ENCODE measurements at regions not wholly inside any gene's neighbourhood (a gene's known extent, or its start where the extent isn't known, plus 50 kb on each side); places are given as distances from the start of the nearest gene placed in this dataset.

DNA sequence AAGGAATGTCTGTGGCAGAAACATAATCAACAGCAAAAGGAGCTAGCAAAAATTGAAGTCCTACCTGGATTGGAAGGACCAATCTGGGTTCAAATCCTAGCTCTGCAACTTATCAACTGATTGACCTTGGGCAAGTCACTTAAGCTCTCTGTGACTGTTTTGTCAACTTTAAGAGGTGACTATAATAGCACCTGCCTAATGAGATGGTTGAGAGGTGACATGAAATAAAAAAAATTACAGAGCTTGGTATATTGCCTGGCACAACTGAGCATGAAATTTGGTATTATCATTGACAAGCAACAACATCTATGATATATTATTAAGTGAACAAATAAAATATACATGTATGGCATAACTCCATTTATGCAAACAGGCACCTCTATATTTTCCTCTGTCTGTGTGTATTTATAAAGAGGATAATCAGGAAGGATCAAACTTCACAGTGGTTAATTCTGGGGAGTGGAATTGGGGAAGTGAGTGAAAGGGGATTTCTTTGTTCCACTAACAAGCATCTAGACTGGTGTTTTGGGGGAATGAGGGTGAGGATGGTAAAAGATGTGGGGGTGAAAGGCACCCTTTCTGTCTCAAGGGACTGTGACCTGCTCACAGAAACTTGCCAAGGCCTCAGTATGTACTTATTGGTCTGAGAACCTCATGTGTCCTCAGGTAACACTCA, 132.8 kb upstream of the SERTAD2 start:
- peaks cover 0 to 7% (median 0%) of the 10 kb centered on the region in 3 donors for H3K4me1 ChIP-seq
- intact Hi-C loops (cut with DNase I), result no loop called here
- no peak for FAIRE-seq

DNA sequence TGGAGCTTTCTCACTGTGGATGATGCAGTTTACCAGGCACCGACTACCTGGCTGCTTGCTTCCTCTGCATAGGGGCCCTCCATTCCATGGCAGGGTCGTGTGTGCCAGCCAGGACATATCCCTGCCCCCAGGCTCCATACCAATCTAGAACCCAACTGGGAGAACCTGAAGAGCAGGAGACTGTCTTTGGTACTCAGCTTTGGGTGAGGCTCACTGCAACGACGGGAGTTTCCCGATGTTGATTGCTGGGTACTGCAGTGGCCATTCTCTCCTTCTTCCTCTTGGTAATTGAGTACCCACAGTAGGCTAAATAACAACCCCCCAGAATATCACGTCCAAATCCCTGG, 133.3 kb upstream of the SERTAD2 start:
- FAIRE-seq, result no peak
- H3K4me1 ChIP-seq, result peaks cover 0 to 7% (median 0%) of the 10 kb centered on the region in 3 donors
- TF ChIP-seq, protein P1, sequence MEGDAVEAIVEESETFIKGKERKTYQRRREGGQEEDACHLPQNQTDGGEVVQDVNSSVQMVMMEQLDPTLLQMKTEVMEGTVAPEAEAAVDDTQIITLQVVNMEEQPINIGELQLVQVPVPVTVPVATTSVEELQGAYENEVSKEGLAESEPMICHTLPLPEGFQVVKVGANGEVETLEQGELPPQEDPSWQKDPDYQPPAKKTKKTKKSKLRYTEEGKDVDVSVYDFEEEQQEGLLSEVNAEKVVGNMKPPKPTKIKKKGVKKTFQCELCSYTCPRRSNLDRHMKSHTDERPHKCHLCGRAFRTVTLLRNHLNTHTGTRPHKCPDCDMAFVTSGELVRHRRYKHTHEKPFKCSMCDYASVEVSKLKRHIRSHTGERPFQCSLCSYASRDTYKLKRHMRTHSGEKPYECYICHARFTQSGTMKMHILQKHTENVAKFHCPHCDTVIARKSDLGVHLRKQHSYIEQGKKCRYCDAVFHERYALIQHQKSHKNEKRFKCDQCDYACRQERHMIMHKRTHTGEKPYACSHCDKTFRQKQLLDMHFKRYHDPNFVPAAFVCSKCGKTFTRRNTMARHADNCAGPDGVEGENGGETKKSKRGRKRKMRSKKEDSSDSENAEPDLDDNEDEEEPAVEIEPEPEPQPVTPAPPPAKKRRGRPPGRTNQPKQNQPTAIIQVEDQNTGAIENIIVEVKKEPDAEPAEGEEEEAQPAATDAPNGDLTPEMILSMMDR (IDR thresholded peaks at IDR 0.05), result no peak

More for the DNA sequence above, 132.8 kb upstream of the SERTAD2 start:
- no peaks in the 10 kb centered on the region for H3K9me3 ChIP-seq
- TF ChIP-seq, protein P1 (IDR thresholded peaks at IDR 0.05), result no peak
- no peak overlapping the region for H3K4me3 ChIP-seq
- no peak overlapping the region for H3K27ac ChIP-seq
- no peaks in the 10 kb centered on the region for H3K36me3 ChIP-seq
- H3K27me3 ChIP-seq, result no peaks in the 10 kb centered on the region
- no peak for DNase-seq
- ATAC-seq, result no peak

DNA sequence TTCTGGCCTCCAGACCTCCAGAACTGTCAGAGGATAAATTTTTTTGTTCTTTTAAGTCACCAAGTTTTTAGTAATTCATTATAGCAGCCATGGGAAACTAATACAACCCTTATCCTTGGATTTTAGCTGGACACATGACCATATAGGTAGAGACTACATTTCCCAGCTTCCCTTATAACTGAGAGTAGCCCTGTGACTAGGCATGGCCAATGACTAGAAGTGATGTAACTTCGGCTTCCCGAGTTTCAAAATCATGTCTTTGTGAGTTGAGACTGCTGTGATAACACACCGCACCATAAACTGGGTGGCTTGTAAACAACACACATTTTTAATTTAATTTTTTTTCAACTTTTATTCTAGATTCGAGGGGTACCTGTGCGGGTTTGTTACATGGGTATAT, 134.0 kb upstream of the SERTAD2 start:
- H3K36me3 ChIP-seq, result no peaks in the 10 kb centered on the region
- peak in 1 of 4 donors; percentile 27 for ATAC-seq
- FAIRE-seq, result no peak
- 74 to 83% methylated on average over 5 of the region's 5 CpGs for WGBS, 2 donors
- no peaks in the 10 kb centered on the region for H3K27me3 ChIP-seq
- peaks cover 0 to 7% (median 0%) of the 10 kb centered on the region in 3 donors for H3K4me1 ChIP-seq
- no peak for DNase-seq
- no peak overlapping the region for H3K27ac ChIP-seq
- TF ChIP-seq, protein P1 (IDR thresholded peaks at IDR 0.05), result no peak
- intact Hi-C loops (cut with DNase I), result no loop called here
- no peaks in the 10 kb centered on the region for H3K9me3 ChIP-seq
- H3K4me3 ChIP-seq, result no peak overlapping the region

More for the DNA sequence above, 133.3 kb upstream of the SERTAD2 start:
- Histone ChIP-seq H3K36me3 (no peaks in the 10 kb centered on the region), H3K27me3 (no peaks in the 10 kb centered on the region), H3K9me3 (no peaks in the 10 kb centered on the region), H3K4me3 (no peak overlapping the region), H3K27ac (no peak overlapping the region)
- intact Hi-C loops (cut with DNase I), result no loop called here
- WGBS, 2 donors, result 90 to 91% methylated on average over 6 of the region's 6 CpGs
- DNase-seq, result no peak
- no peak for ATAC-seq

DNA sequence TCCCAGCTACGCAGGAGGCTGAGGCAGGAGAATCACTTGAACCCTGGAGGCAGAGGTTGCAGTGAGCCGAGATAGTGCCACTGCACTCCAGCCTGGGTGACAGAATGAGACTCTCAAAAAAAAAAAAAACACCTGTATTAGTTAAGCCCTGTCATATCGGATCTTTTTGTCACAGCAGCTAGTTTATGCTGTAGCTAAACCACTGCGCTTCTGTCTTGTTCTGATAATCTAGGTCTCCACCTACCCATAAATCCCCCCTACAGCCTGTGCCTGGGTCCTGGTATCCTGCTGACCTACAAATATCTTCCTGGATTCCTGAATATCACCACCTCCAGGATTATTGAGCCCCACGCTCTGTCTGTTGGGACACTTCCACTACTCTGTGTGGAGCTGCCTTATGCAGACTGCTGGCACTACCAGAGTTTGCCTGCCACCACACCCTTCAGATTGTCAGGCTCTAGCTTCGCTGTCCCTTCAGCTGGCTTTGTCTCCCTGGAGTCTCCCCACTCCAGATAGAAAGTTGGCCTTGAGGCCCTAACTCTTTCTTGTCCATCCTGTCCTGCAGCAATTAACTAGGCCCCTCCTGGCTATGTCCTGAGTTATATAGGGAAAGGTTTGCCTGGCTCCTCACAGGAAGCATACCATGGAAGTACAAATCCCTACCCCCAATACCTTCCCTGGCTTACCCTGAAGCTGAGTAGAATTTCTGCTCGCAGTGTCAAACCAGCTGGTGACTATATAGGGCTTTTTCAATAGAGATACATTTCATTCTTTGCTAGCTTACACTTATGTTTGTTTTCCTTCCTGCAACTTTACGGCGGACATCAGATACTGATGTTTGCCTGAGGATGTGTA, 136.0 kb upstream of the SERTAD2 start:
- ATAC-seq (peak in 2 of 4 donors; percentile 22 to 28), FAIRE-seq (no peak), DNase-seq (no peak)
- no peaks in the 10 kb centered on the region for H3K9me3 ChIP-seq
- intact Hi-C loops (cut with DNase I), result no loop called here
- no peak overlapping the region for H3K27ac ChIP-seq
- H3K4me3 ChIP-seq, result no peak overlapping the region
- peaks cover 0 to 14% (median 0%) of the 10 kb centered on the region in 3 donors for H3K4me1 ChIP-seq
- H3K27me3 ChIP-seq, result no peaks in the 10 kb centered on the region
- WGBS, 2 donors, result 63 to 68% methylated on average over 9 of the region's 9 CpGs
- H3K36me3 ChIP-seq, result no peaks in the 10 kb centered on the region
- TF ChIP-seq, protein P1 (IDR thresholded peaks at IDR 0.05), result no peak

DNA sequence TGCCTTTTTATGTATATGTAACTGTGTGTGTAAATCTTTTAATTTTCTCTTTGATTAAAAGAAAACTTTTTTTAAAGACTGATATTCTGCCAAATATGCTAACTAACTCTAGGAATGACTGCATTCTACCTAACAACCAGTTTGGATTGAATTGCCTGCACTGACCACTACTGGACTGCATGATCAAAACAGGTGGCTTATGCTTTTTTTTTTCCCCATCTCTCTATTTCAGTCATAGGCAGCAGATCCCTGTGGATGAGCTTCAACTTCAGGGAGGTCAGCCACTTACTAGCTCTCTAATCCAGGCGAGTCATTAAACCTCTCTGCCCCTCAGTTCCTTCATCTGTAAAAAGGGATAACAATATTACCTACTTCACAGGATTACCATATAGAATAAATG, 138.6 kb upstream of the SERTAD2 start:
- ATAC-seq, result peak in 1 of 4 donors; percentile 53
- Histone ChIP-seq H3K27ac (no peak overlapping the region), H3K4me1 (peaks cover 0 to 14% (median 0%) of the 10 kb centered on the region in 3 donors), H3K4me3 (no peak overlapping the region), H3K27me3 (no peaks in the 10 kb centered on the region), H3K9me3 (no peaks in the 10 kb centered on the region), H3K36me3 (no peaks in the 10 kb centered on the region)
- no peak for FAIRE-seq
- intact Hi-C loops (cut with DNase I), result no loop called here
- no peak for DNase-seq
- TF ChIP-seq, protein P1 (IDR thresholded peaks at IDR 0.05), result no peak
- 83 to 90% methylated on average over 1 of the region's 1 CpG for WGBS, 2 donors

Data from pancreas (tissue), 10 donors.